ENCODE measurements at regions not wholly inside any gene's neighbourhood (a gene's known extent, or its start where the extent isn't known, plus 50 kb on each side); places are given as distances from the start of the nearest gene placed in this dataset.
A peak's percentile ranks its signal among the peaks of the same experiment; 100 is the strongest.

GRCh38 chr3:181909241-181909640, 197.5 kb downstream of the SOX2 start:
- ChIA-PET CTCF (interaction anchor here (0.6 kb wide), 1 partner anchor 274 kb away, joined by 3 read pairs; no protein-coding TSS in a partner anchor), POLR2A (ENCODE audit: low non-redundant PET) (no interaction called here)
- intact Hi-C loops (cut with micrococcal nuclease; ENCODE audit: unreplicated experiment), result loop anchor here (1.0 kb wide), 1 partner anchor 274 kb away; no protein-coding TSS in a partner anchor
- BruUV-seq (replicated peaks), result no TSS peak
- H3K36me3 ChIP-seq (ENCODE audit: insufficient read depth, low read length, poor library complexity, severe bottlenecking), result no peaks in the 10 kb centered on the region
- TF ChIP-seq CTCF (conservative IDR thresholded peaks at IDR 0.05; ENCODE audit: low read depth, low read length), result no peak
- H3K4me1 ChIP-seq (ENCODE audit: insufficient read depth, low read length, poor library complexity, severe bottlenecking), result peaks cover 12% of the 10 kb centered on the region
- no peaks in the 10 kb centered on the region for H3K9me3 ChIP-seq (ENCODE audit: low read depth, low read length, poor library complexity, severe bottlenecking)
- no peak overlapping the region for H3K4me3 ChIP-seq (ENCODE audit: low read depth, low read length, poor library complexity, severe bottlenecking)
- H3K27me3 ChIP-seq (replicated peaks; ENCODE audit: insufficient read depth, low read depth, low read length, poor library complexity), result no peaks in the 10 kb centered on the region
- DNase-seq (ENCODE audit: low spot score), result peak; percentile 79
- H3K27ac ChIP-seq (ENCODE audit: low read depth, low read length, poor library complexity, severe bottlenecking), result peak overlapping the region; percentile 55

- Histone ChIP-seq H3K4me1 (ENCODE audit: insufficient read depth, low read length, poor library complexity, severe bottlenecking) (peaks cover 30% of the 10 kb centered on the region), H3K4me3 (ENCODE audit: low read depth, low read length, poor library complexity, severe bottlenecking) (no peak overlapping the region), H3K27me3 (replicated peaks; ENCODE audit: insufficient read depth, low read depth, low read length, poor library complexity) (no peaks in the 10 kb centered on the region), H3K36me3 (ENCODE audit: insufficient read depth, low read length, poor library complexity, severe bottlenecking) (no peaks in the 10 kb centered on the region), H3K9me3 (ENCODE audit: low read depth, low read length, poor library complexity, severe bottlenecking) (no peaks in the 10 kb centered on the region), H3K27ac (ENCODE audit: low read depth, low read length, poor library complexity, severe bottlenecking) (no peak overlapping the region)
- no TSS peak for BruUV-seq (replicated peaks)
- DNase-seq (ENCODE audit: low spot score), result no peak
- POLR2A ChIA-PET (ENCODE audit: low non-redundant PET), result no interaction called here
- intact Hi-C loops (cut with micrococcal nuclease; ENCODE audit: unreplicated experiment), result no loop called here
- TF ChIP-seq EZH2 (IDR thresholded peaks at IDR 0.05; ENCODE audit: borderline replicate concordance, low read depth, low read length, poor library complexity, severe bottlenecking) (no peak), CTCF (conservative IDR thresholded peaks at IDR 0.05; ENCODE audit: low read depth, low read length) (no peak)
- CTCF ChIA-PET, result no interaction called here
Measured at GRCh38 chr3:181912384-181912783, 200.7 kb downstream of the SOX2 start.

GRCh38 chr3:181913254-181913653, 201.5 kb downstream of the SOX2 start:
- no TSS peak for BruUV-seq (replicated peaks)
- no peak overlapping the region for H3K4me3 ChIP-seq (ENCODE audit: low read depth, low read length, poor library complexity, severe bottlenecking)
- H3K27ac ChIP-seq (ENCODE audit: low read depth, low read length, poor library complexity, severe bottlenecking), result no peak overlapping the region
- POLR2A ChIA-PET (ENCODE audit: low non-redundant PET), result no interaction called here
- intact Hi-C loops (cut with micrococcal nuclease; ENCODE audit: unreplicated experiment), result no loop called here
- no peaks in the 10 kb centered on the region for H3K9me3 ChIP-seq (ENCODE audit: low read depth, low read length, poor library complexity, severe bottlenecking)
- no peaks in the 10 kb centered on the region for H3K36me3 ChIP-seq (ENCODE audit: insufficient read depth, low read length, poor library complexity, severe bottlenecking)
- peak; percentile 50 for DNase-seq (ENCODE audit: low spot score)
- peaks cover 24% of the 10 kb centered on the region for H3K4me1 ChIP-seq (ENCODE audit: insufficient read depth, low read length, poor library complexity, severe bottlenecking)
- no peaks in the 10 kb centered on the region for H3K27me3 ChIP-seq (replicated peaks; ENCODE audit: insufficient read depth, low read depth, low read length, poor library complexity)
- CTCF ChIA-PET, result no interaction called here
- TF ChIP-seq EZH2 (IDR thresholded peaks at IDR 0.05; ENCODE audit: borderline replicate concordance, low read depth, low read length, poor library complexity, severe bottlenecking) (no peak), CTCF (conservative IDR thresholded peaks at IDR 0.05; ENCODE audit: low read depth, low read length) (no peak)
